ENCODE measurements at regions not wholly inside any gene's neighbourhood (a gene's known extent, or its start where the extent isn't known, plus 50 kb on each side); places are given as distances from the start of the nearest gene placed in this dataset.

GRCh38 chr12:85531341-85531740, 251.3 kb downstream of the ALX1 start:
- Histone ChIP-seq H3K27me3 (ENCODE audit: control insufficient read depth, insufficient read depth, low read length) (no peaks in the 10 kb centered on the region), H3K4me3 (ENCODE audit: low read depth, low read length) (no peak overlapping the region), H3K36me3 (ENCODE audit: control insufficient read depth, insufficient read depth, low read length) (no peaks in the 10 kb centered on the region)
- TF ChIP-seq CTCF (IDR thresholded peaks at IDR 0.05; ENCODE audit: insufficient read depth, low read length, poor library complexity, severe bottlenecking) = no peak
- DNase-seq (ENCODE audit: low read depth) = no peak

- Histone ChIP-seq H3K27me3 (ENCODE audit: control insufficient read depth, insufficient read depth, low read length) (no peaks in the 10 kb centered on the region), H3K4me3 (ENCODE audit: low read depth, low read length) (no peak overlapping the region), H3K36me3 (ENCODE audit: control insufficient read depth, insufficient read depth, low read length) (no peaks in the 10 kb centered on the region)
- no peak for DNase-seq (ENCODE audit: low read depth)
- no peak for TF ChIP-seq CTCF (IDR thresholded peaks at IDR 0.05; ENCODE audit: insufficient read depth, low read length, poor library complexity, severe bottlenecking)
Measured at GRCh38 chr12:85549640-85550039, 269.6 kb downstream of the ALX1 start.

- Histone ChIP-seq H3K36me3 (ENCODE audit: control insufficient read depth, insufficient read depth, low read length) (no peaks in the 10 kb centered on the region), H3K4me3 (ENCODE audit: low read depth, low read length) (no peak overlapping the region), H3K27me3 (ENCODE audit: control insufficient read depth, insufficient read depth, low read length) (no peaks in the 10 kb centered on the region)
- TF ChIP-seq CTCF (IDR thresholded peaks at IDR 0.05; ENCODE audit: insufficient read depth, low read length, poor library complexity, severe bottlenecking) = no peak
- DNase-seq (ENCODE audit: low read depth) = no peak
Measured at GRCh38 chr12:85550924-85551323, 270.9 kb downstream of the ALX1 start.

DNA sequence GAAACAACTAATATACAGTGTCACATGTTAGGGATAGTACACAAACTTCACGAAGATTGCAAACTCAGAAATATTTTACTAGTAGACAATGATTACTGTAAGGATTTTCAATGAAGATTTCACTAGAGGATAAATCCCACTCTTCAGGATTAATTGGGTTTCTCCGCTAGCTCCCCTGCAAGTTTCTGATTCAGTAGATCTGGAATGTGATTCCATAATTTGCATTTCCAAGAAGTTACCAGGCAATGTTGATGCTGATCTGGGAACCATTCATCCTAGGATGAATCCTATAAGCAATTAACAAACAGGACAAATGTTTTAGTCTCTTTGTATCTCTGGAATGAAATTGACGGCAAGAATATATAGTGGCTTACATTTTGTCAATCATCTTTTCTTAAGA, 272.4 kb downstream of the ALX1 start:
- Histone ChIP-seq H3K27me3 (ENCODE audit: control insufficient read depth, insufficient read depth, low read length) (no peaks in the 10 kb centered on the region), H3K4me3 (ENCODE audit: low read depth, low read length) (no peak overlapping the region), H3K36me3 (ENCODE audit: control insufficient read depth, insufficient read depth, low read length) (no peaks in the 10 kb centered on the region)
- DNase-seq (ENCODE audit: low read depth) = no peak
- no peak for TF ChIP-seq CTCF (IDR thresholded peaks at IDR 0.05; ENCODE audit: insufficient read depth, low read length, poor library complexity, severe bottlenecking)

DNA sequence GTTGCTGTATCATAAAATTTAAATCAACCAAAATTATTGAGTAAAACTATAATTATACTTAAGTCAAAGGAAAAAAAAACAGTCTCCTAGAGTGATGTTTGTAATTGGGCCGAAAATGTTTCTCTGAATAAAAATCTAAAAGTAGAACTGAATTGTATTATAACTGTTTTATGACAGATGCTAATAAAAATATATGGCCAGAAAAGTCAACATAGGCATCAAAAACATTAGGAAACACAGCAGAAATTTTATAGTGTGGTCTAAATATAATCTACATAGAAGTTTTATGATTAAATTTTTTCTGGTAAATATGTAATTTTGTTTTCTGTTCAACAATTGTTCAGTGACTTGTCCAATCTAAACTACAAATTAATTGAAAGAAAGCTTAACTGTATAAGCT, 277.8 kb downstream of the ALX1 start:
- Histone ChIP-seq H3K27me3 (ENCODE audit: control insufficient read depth, insufficient read depth, low read length) (no peaks in the 10 kb centered on the region), H3K36me3 (ENCODE audit: control insufficient read depth, insufficient read depth, low read length) (no peaks in the 10 kb centered on the region), H3K4me3 (ENCODE audit: low read depth, low read length) (no peak overlapping the region)
- no peak for DNase-seq (ENCODE audit: low read depth)
- TF ChIP-seq CTCF (IDR thresholded peaks at IDR 0.05; ENCODE audit: insufficient read depth, low read length, poor library complexity, severe bottlenecking) = no peak

- TF ChIP-seq CTCF (IDR thresholded peaks at IDR 0.05; ENCODE audit: insufficient read depth, low read length, poor library complexity, severe bottlenecking) = no peak
- Histone ChIP-seq H3K36me3 (ENCODE audit: control insufficient read depth, insufficient read depth, low read length) (no peaks in the 10 kb centered on the region), H3K27me3 (ENCODE audit: control insufficient read depth, insufficient read depth, low read length) (no peaks in the 10 kb centered on the region), H3K4me3 (ENCODE audit: low read depth, low read length) (no peak overlapping the region)
- no peak for DNase-seq (ENCODE audit: low read depth)
Measured at GRCh38 chr12:85558684-85559083, 277.5 kb downstream of the RASSF9 start.

Measured in kidney epithelial cell (primary cell).